Spleen (tissue), 7 donors: ENCODE measurements at regions not wholly inside any gene's neighbourhood (a gene's known extent, or its start where the extent isn't known, plus 50 kb on each side); places are given as distances from the start of the nearest gene placed in this dataset.

Experiments
- POLR2A ChIP-seq, 3 donors: fragments of 450-650 bp; IDR thresholded peaks; one replicate each; pipeline ENCODE4 v1.5.1; 2017; ENCODE audit warnings: antibody characterized with exemption in 3 of 3, mild to moderate bottlenecking in 1 of 3
- TF ChIP-seq, protein P1 (sequence below), 11 experiments: fragments of 200-600 bp in 7 of 11; fragments of 450-650 bp in 4 of 11; sonication (generic) in 4 of 11; IDR thresholded peaks in 8 of 11; conservative IDR thresholded peaks in 3 of 11; 1 replicate in 7 of 11; 2 replicates in 4 of 11; pipeline versions ENCODE4 v1.4.0 to v1.8.0; 2016 to 2021; ENCODE audit warnings: antibody characterized with exemption in 11 of 11, inconsistent platforms in 4 of 11, mild to moderate bottlenecking in 1 of 11
- donor health status: DM: no; HTN: no; CAD: no; lungs with moderate emphysema.
- donor health status: DM: no; HTN: no; CAD: no.
- donor health status: DM: no; HTN: no; CAD: no.

GRCh38 chr16:14003074-14003570 is 68.0 kb upstream of the MRTFB start:
- TF ChIP-seq POLR2A (IDR thresholded peaks at IDR 0.05) = no peak
- TF ChIP-seq, protein P1, sequence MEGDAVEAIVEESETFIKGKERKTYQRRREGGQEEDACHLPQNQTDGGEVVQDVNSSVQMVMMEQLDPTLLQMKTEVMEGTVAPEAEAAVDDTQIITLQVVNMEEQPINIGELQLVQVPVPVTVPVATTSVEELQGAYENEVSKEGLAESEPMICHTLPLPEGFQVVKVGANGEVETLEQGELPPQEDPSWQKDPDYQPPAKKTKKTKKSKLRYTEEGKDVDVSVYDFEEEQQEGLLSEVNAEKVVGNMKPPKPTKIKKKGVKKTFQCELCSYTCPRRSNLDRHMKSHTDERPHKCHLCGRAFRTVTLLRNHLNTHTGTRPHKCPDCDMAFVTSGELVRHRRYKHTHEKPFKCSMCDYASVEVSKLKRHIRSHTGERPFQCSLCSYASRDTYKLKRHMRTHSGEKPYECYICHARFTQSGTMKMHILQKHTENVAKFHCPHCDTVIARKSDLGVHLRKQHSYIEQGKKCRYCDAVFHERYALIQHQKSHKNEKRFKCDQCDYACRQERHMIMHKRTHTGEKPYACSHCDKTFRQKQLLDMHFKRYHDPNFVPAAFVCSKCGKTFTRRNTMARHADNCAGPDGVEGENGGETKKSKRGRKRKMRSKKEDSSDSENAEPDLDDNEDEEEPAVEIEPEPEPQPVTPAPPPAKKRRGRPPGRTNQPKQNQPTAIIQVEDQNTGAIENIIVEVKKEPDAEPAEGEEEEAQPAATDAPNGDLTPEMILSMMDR (IDR thresholded peaks at IDR 0.05 in 8 of 11, conservative IDR thresholded peaks at IDR 0.05 in 3 of 11) = peak in 2 of 11 experiments; percentile 39 to 48
